Adipocyte (in vitro differentiated cells): ENCODE measurements at regions not wholly inside any gene's neighbourhood (a gene's known extent, or its start where the extent isn't known, plus 50 kb on each side); places are given as distances from the start of the nearest gene placed in this dataset.
"Not testable (repeated sequence)": the region's sequence is repeated elsewhere in the genome, so short reads cannot be mapped to it uniquely, and the experiment has no call there.

Source experiments
- DNase-seq: peaks from one replicate; pipeline ENCODE4 v3.0.0-alpha.2; 2015; ENCODE audit warnings: low read depth
- H3K27me3 ChIP-seq: replicated peaks from 2 replicates; pipeline ENCODE4 v1.7.0; 2013; ENCODE audit warnings: mild to moderate bottlenecking, low read length, moderate library complexity; ENCODE audit not compliant: control insufficient read depth, insufficient read depth
- H3K36me3 ChIP-seq: 2 replicates; pipeline ENCODE4 v1.7.0; 2013; ENCODE audit warnings: low read length, mild to moderate bottlenecking, moderate library complexity; ENCODE audit not compliant: control insufficient read depth, insufficient read depth, severe bottlenecking
- H3K4me1 ChIP-seq: 2 replicates; pipeline ENCODE4 v1.7.0; 2013; ENCODE audit warnings: mild to moderate bottlenecking, low read length, moderate library complexity; ENCODE audit not compliant: control insufficient read depth, insufficient read depth
- H3K4me3 ChIP-seq: 2 replicates; pipeline ENCODE4 v1.7.0; 2013; ENCODE audit warnings: mild to moderate bottlenecking, low read length, moderate library complexity
- H3K9ac ChIP-seq: 2 replicates; pipeline ENCODE4 v1.7.0; 2013; ENCODE audit warnings: mild to moderate bottlenecking, low read length, moderate library complexity
- H3K9me3 ChIP-seq: 2 replicates; pipeline ENCODE4 v1.7.0; 2013; ENCODE audit warnings: mild to moderate bottlenecking, low read length, moderate library complexity; ENCODE audit not compliant: control insufficient read depth

DNA sequence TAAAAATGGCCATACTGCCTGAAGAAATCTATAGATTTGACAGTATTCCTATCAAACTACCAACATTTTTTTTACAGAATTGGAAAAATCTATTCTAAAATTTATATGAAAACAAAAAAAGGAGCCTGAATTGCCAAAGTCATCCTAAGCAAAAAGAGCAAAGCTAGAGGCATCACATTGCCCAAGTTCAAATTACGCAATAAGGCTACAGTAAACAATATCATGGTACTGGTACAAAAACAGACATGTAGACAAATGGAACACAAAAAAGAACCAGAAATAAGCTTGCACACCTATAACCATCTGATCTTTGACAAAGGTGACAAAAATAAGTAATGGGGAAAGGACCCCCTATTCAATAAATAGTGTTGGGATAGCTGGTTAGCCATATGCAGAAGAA, 50.2 kb upstream of the THSD7B start:
- Histone ChIP-seq H3K9ac (no peak overlapping the region), H3K36me3 (no peaks in the 10 kb centered on the region), H3K27me3 (no peaks in the 10 kb centered on the region), H3K9me3 (no peaks in the 10 kb centered on the region), H3K4me3 (no peak overlapping the region), H3K4me1 (no peaks in the 10 kb centered on the region)
- DNase-seq = no peak

- Histone ChIP-seq H3K9ac (no peak overlapping the region), H3K36me3 (no peaks in the 10 kb centered on the region), H3K4me3 (no peak overlapping the region), H3K27me3 (no peaks in the 10 kb centered on the region), H3K4me1 (no peaks in the 10 kb centered on the region), H3K9me3 (no peaks in the 10 kb centered on the region)
- no peak for DNase-seq
These were observed 50.8 kb upstream of the THSD7B start for GRCh38 chr2:136714452-136714951.

DNA sequence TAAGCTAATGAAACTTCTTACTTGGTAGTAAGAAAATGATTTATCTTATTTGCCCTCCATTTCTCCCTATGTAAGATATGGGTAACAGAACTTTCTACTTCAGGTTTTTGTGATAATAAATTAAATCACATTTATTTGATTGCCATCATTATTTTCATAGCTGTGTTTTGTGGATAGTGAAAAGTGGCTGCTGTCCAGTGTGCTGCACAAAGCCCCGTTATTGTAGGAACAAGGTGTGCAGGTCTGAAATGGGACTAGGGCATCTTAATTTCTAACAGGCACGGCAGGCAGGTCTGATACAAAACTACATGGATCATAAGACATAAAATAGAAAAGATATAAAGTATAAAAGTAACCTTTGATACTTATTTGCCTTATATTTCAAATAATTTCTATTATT, 51.6 kb upstream of the THSD7B start:
- Histone ChIP-seq H3K9me3 (no peaks in the 10 kb centered on the region), H3K4me3 (no peak overlapping the region), H3K4me1 (no peaks in the 10 kb centered on the region), H3K9ac (no peak overlapping the region), H3K36me3 (no peaks in the 10 kb centered on the region), H3K27me3 (no peaks in the 10 kb centered on the region)
- no peak for DNase-seq

GRCh38 chr2:136705336-136705735, 60.0 kb upstream of the THSD7B start:
- Histone ChIP-seq H3K9ac (no peak overlapping the region), H3K36me3 (no peaks in the 10 kb centered on the region), H3K27me3 (no peaks in the 10 kb centered on the region), H3K9me3 (no peaks in the 10 kb centered on the region), H3K4me1 (no peaks in the 10 kb centered on the region), H3K4me3 (no peak overlapping the region)
- DNase-seq = no peak

DNA sequence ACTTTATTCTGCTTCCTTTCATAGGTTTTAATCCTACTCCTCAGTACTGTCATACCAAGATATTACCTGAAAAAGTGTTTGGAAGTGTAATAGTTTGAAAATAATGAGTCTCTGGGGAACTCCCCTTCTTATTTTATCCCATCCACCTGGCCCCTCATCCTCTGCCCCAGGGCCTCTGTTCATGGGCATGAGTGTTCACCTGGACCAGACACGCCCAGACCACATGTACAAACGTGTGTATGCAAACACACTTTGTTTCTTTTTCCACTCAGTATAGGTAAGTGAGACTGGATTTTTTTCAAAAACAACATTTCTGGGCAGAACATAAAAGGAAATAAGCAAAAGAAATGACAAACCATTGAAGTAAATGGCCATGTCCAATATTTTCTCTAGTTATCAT, 62.1 kb upstream of the THSD7B start:
- Histone ChIP-seq H3K9ac (no peak overlapping the region), H3K27me3 (no peaks in the 10 kb centered on the region), H3K36me3 (no peaks in the 10 kb centered on the region), H3K4me1 (no peaks in the 10 kb centered on the region), H3K4me3 (no peak overlapping the region), H3K9me3 (peaks cover 8% of the 10 kb centered on the region)
- no peak for DNase-seq

DNA sequence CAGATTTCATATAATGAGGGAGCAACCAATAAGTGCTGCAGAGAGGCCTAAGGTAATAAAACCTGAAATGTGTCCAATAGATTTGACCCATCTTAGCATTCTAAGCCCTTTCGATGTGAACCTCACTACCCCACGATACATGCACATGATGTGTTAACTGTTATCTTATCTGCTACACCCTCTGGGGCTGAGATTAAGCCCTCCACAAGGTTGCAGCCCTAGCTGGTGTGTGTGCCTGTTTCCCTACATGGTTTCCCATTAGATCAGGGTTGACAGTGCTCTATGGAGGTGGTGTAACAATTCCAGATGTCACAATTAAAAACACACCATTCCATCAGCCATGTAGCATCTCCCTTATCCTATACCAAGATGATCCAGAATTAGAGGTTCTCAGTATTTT, 68.9 kb upstream of the THSD7B start:
- no peak for DNase-seq
- no peaks in the 10 kb centered on the region for H3K4me1 ChIP-seq

DNA sequence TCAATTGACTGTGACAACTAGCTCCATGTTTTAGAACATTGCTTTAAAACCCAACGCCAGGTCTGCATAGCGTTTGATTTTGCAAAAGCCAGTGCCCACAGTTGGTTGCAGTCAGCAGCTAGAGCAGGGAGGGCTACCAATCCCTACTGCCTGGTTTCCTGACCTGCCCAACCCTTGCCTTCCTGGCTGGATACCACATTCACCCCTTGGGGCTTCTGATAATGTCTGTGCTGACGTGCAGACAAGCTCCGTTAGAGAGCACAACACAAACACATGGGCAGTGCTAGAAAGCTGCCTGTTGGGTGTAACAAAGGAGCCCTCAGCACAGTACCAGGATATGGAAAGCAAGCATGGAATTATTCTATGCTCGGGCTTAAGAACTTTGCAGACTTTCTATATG, 71.4 kb upstream of the THSD7B start:
- H3K9me3 ChIP-seq = no peaks in the 10 kb centered on the region
- no peak for DNase-seq
- H3K27me3 ChIP-seq = no peaks in the 10 kb centered on the region
- no peaks in the 10 kb centered on the region for H3K36me3 ChIP-seq
- no peak overlapping the region for H3K4me3 ChIP-seq
- H3K4me1 ChIP-seq = no peaks in the 10 kb centered on the region
- no peak overlapping the region for H3K9ac ChIP-seq

More for the DNA sequence above, 68.9 kb upstream of the THSD7B start:
- no peak overlapping the region for H3K9ac ChIP-seq
- H3K36me3 ChIP-seq = no peaks in the 10 kb centered on the region
- H3K9me3 ChIP-seq = peaks cover 8% of the 10 kb centered on the region
- H3K27me3 ChIP-seq = no peaks in the 10 kb centered on the region
- H3K4me3 ChIP-seq = no peak overlapping the region

DNA sequence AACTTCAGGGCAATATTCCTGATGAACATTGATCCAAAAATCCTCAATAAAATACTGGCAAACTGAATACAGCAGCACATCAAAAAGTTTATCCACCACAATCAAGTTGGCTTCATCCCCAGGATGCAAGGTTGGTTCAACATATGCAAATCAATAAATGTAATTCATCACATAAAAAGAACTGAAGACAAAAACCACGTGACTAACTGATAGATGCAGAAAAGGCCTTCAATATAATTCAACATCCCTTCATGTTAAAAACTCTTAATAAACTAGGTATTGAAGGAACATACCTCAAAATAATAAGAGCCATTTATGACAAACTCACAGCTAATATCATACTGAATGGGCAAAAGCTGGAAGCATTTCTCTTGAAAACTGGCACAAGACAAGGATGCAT, 85.3 kb upstream of the THSD7B start:
- not testable (repeated sequence) for H3K36me3 ChIP-seq, H3K4me1 ChIP-seq, H3K9ac ChIP-seq, H3K9me3 ChIP-seq, H3K27me3 ChIP-seq, H3K4me3 ChIP-seq, DNase-seq

GRCh38 chr2:136665736-136666135, 99.6 kb upstream of the THSD7B start:
- Histone ChIP-seq H3K27me3 (no peaks in the 10 kb centered on the region), H3K4me1 (no peaks in the 10 kb centered on the region), H3K9me3 (peaks cover 4% of the 10 kb centered on the region), H3K9ac (no peak overlapping the region), H3K36me3 (no peaks in the 10 kb centered on the region), H3K4me3 (no peak overlapping the region)
- no peak for DNase-seq

GRCh38 chr2:136664713-136665405, 100.5 kb upstream of the THSD7B start:
- Histone ChIP-seq H3K9me3 (peaks cover 4% of the 10 kb centered on the region), H3K36me3 (no peaks in the 10 kb centered on the region), H3K4me3 (no peak overlapping the region), H3K27me3 (no peaks in the 10 kb centered on the region), H3K9ac (no peak overlapping the region), H3K4me1 (no peaks in the 10 kb centered on the region)
- DNase-seq = no peak

- Histone ChIP-seq H3K9ac (no peak overlapping the region), H3K9me3 (no peaks in the 10 kb centered on the region), H3K4me3 (no peak overlapping the region), H3K4me1 (no peaks in the 10 kb centered on the region), H3K36me3 (no peaks in the 10 kb centered on the region), H3K27me3 (no peaks in the 10 kb centered on the region)
- no peak for DNase-seq
These were observed 107.1 kb upstream of the THSD7B start for GRCh38 chr2:136658201-136658600.

DNA sequence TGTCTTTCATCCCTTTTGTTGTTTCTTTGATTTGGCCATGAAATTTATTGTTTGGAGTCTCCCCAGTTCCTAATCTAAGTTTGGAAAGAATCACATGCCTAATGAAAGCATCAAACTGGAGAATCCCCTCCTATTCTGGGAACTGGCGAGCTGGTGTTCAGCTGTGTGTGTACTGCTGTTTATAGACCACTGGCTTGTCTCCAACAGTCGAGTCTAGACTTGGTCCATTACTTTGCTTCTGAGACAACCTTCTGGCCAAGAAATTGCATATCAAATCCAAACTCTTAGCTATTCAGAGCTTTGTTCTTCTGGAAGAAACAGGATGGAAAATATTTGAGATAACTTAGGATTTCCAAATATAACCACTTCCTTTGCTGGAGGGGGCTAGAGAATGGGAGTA, 111.5 kb upstream of the THSD7B start:
- Histone ChIP-seq H3K4me1 (no peaks in the 10 kb centered on the region), H3K9me3 (no peaks in the 10 kb centered on the region), H3K4me3 (no peak overlapping the region)

More for the DNA sequence above, 111.5 kb upstream of the THSD7B start:
- H3K36me3 ChIP-seq = no peaks in the 10 kb centered on the region
- no peak for DNase-seq
- H3K27me3 ChIP-seq = no peaks in the 10 kb centered on the region
- H3K9ac ChIP-seq = no peak overlapping the region
